ENCODE measurements at regions not wholly inside any gene's neighbourhood (a gene's known extent, or its start where the extent isn't known, plus 50 kb on each side); places are given as distances from the start of the nearest gene placed in this dataset.

DNA sequence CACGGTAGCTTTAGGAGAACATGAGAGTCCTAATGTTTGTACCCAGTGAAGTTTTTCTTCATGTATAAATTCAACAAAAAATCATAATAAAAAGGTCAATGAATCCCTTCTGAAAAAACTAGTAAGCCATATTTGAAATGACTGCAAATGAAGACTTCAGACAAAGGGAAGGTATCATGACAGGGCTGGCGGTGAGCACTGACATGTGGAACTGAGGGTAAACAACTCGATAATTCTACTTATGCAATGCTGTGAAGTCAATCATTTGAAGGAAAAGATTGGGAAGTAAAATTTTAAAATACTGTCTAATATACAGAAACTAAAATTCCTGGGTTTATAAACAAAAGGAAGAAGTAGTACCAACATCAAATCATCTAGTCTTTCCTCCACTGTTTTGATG is 190.2 kb upstream of the COPS8 start:
- TF ChIP-seq, protein P1, sequence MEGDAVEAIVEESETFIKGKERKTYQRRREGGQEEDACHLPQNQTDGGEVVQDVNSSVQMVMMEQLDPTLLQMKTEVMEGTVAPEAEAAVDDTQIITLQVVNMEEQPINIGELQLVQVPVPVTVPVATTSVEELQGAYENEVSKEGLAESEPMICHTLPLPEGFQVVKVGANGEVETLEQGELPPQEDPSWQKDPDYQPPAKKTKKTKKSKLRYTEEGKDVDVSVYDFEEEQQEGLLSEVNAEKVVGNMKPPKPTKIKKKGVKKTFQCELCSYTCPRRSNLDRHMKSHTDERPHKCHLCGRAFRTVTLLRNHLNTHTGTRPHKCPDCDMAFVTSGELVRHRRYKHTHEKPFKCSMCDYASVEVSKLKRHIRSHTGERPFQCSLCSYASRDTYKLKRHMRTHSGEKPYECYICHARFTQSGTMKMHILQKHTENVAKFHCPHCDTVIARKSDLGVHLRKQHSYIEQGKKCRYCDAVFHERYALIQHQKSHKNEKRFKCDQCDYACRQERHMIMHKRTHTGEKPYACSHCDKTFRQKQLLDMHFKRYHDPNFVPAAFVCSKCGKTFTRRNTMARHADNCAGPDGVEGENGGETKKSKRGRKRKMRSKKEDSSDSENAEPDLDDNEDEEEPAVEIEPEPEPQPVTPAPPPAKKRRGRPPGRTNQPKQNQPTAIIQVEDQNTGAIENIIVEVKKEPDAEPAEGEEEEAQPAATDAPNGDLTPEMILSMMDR (IDR thresholded peaks at IDR 0.05) = no peak
- no peak for TF ChIP-seq POLR2A (IDR thresholded peaks at IDR 0.05)
